Fibroblast of peridontal ligament (primary cell): ENCODE measurements at regions not wholly inside any gene's neighbourhood (a gene's known extent, or its start where the extent isn't known, plus 50 kb on each side); places are given as distances from the start of the nearest gene placed in this dataset.
"Not testable (repeated sequence)": the region's sequence is repeated elsewhere in the genome, so short reads cannot be mapped to it uniquely, and the experiment has no call there.

Source experiments
- DNase-seq: peaks from one replicate; pipeline ENCODE4 v3.0.0-alpha.2; 2010; ENCODE audit errors: extremely low read depth

DNA sequence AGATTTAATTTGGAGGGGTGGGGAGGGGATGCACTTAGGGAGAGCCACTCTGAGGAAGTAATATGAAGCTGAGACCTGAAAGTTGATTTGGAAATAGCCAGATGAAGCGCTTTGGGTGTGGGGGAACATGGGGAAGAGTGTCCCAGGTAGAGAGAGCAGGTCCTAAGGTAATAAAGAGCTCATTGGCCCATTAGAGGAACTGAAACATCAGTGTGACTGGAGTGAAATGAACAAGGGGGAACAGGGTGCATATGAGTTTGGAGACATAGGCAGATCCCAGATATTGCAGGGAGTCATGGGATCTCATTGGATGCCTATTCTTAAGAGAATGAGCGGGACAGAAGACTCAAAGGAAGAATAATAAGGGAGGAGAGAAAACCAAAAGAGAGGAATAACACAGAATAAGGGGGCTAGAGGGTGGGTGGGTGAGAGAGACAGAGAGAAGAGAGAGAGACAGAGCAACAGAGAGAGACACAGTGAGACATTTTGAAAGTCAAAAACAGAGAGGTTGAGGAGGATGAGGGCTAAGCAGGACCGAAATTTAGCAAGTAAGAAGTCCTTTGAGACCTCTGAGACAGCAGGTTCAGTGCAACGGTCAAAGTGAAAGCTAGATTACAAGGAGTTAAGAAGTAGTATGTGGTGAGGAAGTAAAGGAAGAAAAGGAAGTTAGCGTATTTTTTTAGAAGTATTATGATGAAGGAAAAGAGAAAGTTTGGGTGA lies 54.1 kb upstream of the NOTCH2NLA start:
- DNase-seq: not testable (repeated sequence)

DNA sequence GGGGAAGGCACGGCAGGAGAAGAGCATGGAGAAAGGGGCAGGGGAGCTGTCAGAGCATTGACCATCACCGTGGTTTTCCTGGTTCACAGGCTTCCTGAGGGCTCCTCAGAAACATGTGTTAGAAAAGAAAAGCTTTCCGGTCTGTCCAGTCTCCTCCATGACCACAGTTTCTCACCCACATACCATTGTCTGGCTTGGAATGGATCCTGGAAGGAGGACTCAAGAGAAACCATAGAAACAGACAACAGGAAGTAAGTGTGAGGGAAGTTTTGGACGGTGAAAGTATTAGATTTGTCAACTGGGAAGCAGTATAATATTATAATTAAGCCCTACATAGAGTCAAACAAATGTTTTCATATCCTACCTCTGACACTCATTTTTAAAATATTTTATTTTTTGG lies 52.7 kb upstream of the NOTCH2NLA start:
- not testable (repeated sequence) for DNase-seq

DNA sequence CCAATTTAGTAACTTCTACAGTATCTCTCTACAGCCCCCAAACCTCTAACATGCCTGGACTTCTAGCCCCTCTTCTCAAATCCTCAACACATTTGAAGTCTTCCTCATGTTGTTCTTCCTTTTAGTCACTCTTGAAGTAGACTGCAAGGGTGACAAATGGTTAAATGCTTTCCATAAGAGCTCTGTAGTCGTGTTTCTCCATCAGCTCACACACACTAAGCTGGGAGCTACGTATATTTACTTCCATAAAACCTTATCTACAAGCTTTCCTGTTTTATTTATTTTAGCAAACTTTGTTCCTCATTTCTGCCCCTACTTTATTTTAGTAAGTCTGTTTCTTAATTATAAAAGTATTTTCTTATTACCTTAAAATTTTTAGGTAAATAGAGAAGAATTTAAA lies 49.9 kb upstream of the NOTCH2NLA start:
- DNase-seq: not testable (repeated sequence)
